BLaER1 treated with 17β-estradiol and CSF1 and Interleukin-3, amounts not matched to agents 10 nM and 100 nM (cell line): ENCODE measurements at regions not wholly inside any gene's neighbourhood (a gene's known extent, or its start where the extent isn't known, plus 50 kb on each side); places are given as distances from the start of the nearest gene placed in this dataset.
"Not testable (repeated sequence)": the region's sequence is repeated elsewhere in the genome, so short reads cannot be mapped to it uniquely, and the experiment has no call there.

ENCODE experiments used
- H3K27ac ChIP-seq, 11 experiments: shearing (Covaris generic); formaldehyde crosslinking; 2 replicates each; pipeline ENCODE4 v1.8.1; 2022
- H3K27me3 ChIP-seq, 11 experiments: shearing (Covaris generic); formaldehyde crosslinking; 2 replicates each; pipeline ENCODE4 v1.8.1; 2022
- H3K36me3 ChIP-seq, 11 experiments: shearing (Covaris generic); formaldehyde crosslinking; 2 replicates each; pipeline ENCODE4 v1.8.1; 2022
- H3K4me1 ChIP-seq, 10 experiments: shearing (Covaris generic); formaldehyde crosslinking; 2 replicates each; pipeline ENCODE4 v1.8.1; 2022
- H3K4me2 ChIP-seq, 11 experiments: shearing (Covaris generic); formaldehyde crosslinking; 2 replicates each; pipeline ENCODE4 v1.8.1; 2022
- H3K4me3 ChIP-seq, 10 experiments: shearing (Covaris generic); formaldehyde crosslinking; 2 replicates each; pipeline ENCODE4 v1.8.1; 2022
- H3K9ac ChIP-seq, 11 experiments: shearing (Covaris generic); formaldehyde crosslinking; 2 replicates each; pipeline ENCODE4 v1.8.1; 2022
- H3K9me3 ChIP-seq, 11 experiments: shearing (Covaris generic); formaldehyde crosslinking; replicated peaks in 1 of 11; 2 replicates each; pipeline ENCODE4 v1.8.1; 2022
- H4K20me1 ChIP-seq, 11 experiments: shearing (Covaris generic); formaldehyde crosslinking; 2 replicates each; pipeline ENCODE4 v1.8.1; 2022
- Cebpa-rat ChIP-seq, 11 experiments: shearing (Covaris generic); IDR thresholded peaks; 2 replicates each; pipeline ENCODE4 v1.8.1; 2022

DNA sequence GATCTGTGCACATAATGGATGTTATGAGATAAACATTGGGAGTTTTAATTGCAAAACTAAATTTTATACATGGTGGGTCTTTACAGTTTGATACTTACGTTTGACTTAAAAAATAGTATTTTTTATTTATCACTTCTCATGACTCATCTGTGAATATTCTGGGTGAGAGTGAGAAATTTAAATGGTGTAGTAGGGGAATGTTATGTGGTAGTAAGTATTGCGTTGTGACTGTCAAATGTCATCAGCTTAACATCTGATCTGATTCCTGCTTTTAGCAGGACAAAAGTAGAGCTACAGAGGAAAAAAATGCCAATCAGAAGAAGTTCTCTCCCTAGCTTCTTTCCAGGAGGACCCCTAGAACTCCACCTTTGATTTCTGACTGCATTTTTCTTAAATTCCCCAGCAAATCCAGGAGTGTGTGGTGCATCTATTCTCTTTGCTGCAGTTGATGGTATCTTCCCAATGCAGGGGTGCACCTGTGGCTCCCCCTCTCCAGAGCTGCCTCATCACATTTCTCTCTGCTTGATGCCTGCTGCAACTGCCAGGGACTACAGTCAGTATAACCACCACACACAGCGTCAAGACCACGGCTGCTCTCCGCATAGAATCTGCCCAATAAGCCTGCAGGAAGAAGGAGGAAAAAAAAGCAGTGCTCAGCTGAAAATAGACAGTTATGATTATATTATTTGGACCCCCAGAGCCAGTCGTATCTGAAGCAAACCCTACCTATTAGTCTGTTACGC, 151.3 kb upstream of the THUMPD2 start:
- no peak overlapping the region for H3K4me3 ChIP-seq
- H3K9me3 ChIP-seq = peaks cover 0 to 15% (median 8%) of the 10 kb centered on the region in 11 experiments; a peak in 7 of 22 replicates
- no peak overlapping the region for H3K4me2 ChIP-seq
- no peaks in the 10 kb centered on the region for H3K27me3 ChIP-seq
- TF ChIP-seq Cebpa-rat (IDR thresholded peaks at IDR 0.05) = no peak
- H3K36me3 ChIP-seq = peaks cover 0 to 4% (median 0%) of the 10 kb centered on the region in 11 experiments; a peak in 1 of 22 replicates
- H3K9ac ChIP-seq = no peak overlapping the region
- H4K20me1 ChIP-seq = no peaks in the 10 kb centered on the region
- no peak overlapping the region for H3K27ac ChIP-seq
- peaks cover 0 to 5% (median 0%) of the 10 kb centered on the region in 10 experiments; a peak in 1 of 20 replicates for H3K4me1 ChIP-seq

DNA sequence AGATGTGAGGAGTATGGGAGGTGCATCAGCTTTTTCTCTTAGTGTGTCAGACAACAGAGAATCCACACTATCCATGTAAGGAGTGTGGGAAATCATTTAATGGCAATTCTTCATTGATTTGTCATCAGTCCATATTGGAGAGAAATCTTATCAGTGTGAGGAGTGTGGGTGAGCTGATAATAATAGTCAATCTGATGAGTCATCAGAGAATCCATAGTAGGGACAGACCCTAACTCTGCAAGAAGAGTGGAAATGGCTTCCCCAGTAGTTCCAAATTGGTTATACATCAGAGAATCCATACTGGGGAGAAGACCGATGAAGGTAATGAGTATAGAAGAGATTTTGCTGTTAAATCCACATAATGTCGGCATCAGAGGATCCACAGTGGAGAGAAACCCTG, 150.5 kb upstream of the THUMPD2 start:
- Histone ChIP-seq H3K27me3 (no peaks in the 10 kb centered on the region), H3K4me1 (peaks cover 0 to 5% (median 0%) of the 10 kb centered on the region in 10 experiments; a peak in 1 of 20 replicates), H3K4me3 (no peak overlapping the region), H4K20me1 (no peaks in the 10 kb centered on the region), H3K9me3 (peaks cover 0 to 15% (median 8%) of the 10 kb centered on the region in 11 experiments; a peak in 7 of 22 replicates), H3K9ac (no peak overlapping the region), H3K27ac (no peak overlapping the region), H3K4me2 (no peak overlapping the region), H3K36me3 (peaks cover 0 to 4% (median 0%) of the 10 kb centered on the region in 11 experiments; a peak in 1 of 22 replicates)
- TF ChIP-seq Cebpa-rat (IDR thresholded peaks at IDR 0.05) = no peak

DNA sequence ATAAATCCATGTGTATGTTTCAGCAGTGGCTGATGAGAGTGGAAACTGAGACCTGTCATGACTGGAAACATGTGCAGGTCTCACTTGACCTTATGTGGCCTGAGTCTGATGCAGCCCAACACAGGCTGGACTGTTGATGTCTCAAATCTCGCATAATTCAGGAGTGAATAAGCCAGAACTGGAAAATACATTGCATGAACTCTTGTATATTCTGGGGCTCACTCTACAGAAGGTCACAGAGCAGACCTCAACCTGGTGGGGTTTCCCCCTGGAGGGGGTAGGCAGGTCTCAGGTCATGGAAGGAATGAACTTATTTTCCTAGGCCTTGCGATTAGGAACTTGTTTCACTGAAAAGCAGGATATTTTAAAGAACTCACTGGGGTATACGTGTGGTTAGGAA, 146.3 kb upstream of the THUMPD2 start:
- Histone ChIP-seq H3K9me3 (peaks cover 0 to 13% (median 7%) of the 10 kb centered on the region in 11 experiments; a peak in 7 of 22 replicates), H3K36me3 (peaks cover 0 to 4% (median 0%) of the 10 kb centered on the region in 11 experiments; a peak in 1 of 22 replicates), H3K27me3 (no peaks in the 10 kb centered on the region), H3K9ac (no peak overlapping the region), H3K27ac (no peak overlapping the region), H3K4me1 (peaks cover 0 to 12% (median 8%) of the 10 kb centered on the region in 10 experiments; a peak in 16 of 20 replicates), H3K4me3 (no peak overlapping the region), H4K20me1 (no peaks in the 10 kb centered on the region), H3K4me2 (no peak overlapping the region)
- TF ChIP-seq Cebpa-rat (IDR thresholded peaks at IDR 0.05) = no peak

DNA sequence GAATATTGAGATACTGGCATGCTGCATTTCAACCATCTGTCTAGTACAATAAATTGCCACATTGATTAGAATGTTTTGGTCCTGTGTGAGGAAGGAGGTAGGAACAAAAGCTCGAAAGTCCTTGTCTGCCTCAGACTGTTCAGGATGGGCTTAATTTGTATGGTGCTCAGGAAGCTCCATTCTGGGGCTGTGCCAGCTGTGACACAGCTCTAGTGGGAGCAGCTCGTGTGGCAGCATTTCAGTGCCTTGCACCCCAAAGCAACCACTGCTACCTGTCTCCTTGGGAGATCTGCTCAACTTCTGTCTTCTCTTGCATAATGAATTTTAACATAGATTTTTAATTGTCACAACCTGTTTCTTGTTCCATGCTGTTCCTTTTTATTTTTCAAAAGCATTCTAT, 144.4 kb upstream of the THUMPD2 start:
- Histone ChIP-seq H3K27me3 (no peaks in the 10 kb centered on the region), H3K36me3 (no peaks in the 10 kb centered on the region), H3K4me2 (no peak overlapping the region), H3K4me3 (no peak overlapping the region), H3K9me3 (peaks cover 0 to 3% (median 0%) of the 10 kb centered on the region in 11 experiments; a peak in 3 of 22 replicates), H4K20me1 (no peaks in the 10 kb centered on the region), H3K4me1 (peaks cover 0 to 24% (median 20%) of the 10 kb centered on the region in 10 experiments; a peak in 16 of 20 replicates), H3K27ac (no peak overlapping the region), H3K9ac (no peak overlapping the region)
- no peak for TF ChIP-seq Cebpa-rat (IDR thresholded peaks at IDR 0.05)

DNA sequence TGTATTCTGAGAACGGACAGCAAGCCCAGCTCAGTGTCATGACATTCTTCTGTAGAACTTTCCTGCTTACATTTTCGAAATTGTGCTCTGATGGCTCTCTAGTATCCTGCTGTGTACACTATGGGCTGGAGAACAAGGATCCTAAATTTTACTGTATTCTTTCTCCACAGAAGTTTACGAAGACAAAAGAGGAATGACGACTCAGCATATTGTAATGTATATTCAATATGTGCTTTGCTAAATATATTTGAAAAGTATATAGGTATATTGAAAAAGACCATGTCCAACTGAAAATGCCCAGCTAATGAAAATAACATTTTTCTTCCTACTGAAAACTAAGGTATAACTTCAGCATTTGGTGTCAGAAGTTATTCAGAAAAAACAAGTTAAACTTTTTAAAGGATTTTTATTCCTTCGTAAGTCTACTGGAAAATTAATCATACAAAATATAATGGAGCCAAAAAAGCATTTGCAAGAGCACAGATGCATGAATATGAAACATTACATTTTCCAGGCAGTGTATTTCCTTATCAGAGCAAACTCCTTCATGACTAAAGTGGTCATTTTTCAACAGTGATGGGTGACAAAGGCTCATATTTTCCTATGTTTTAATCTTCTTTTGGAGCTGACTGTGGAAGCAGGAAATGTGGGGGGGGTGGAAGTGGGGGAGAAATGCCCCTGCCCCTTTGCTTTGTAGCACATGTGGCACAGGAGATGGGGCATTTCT, 143.8 kb upstream of the THUMPD2 start:
- no peak overlapping the region for H3K4me3 ChIP-seq
- no peak overlapping the region for H3K4me2 ChIP-seq
- H3K36me3 ChIP-seq = no peaks in the 10 kb centered on the region
- no peak for TF ChIP-seq Cebpa-rat (IDR thresholded peaks at IDR 0.05)
- no peaks in the 10 kb centered on the region for H4K20me1 ChIP-seq
- no peaks in the 10 kb centered on the region for H3K27me3 ChIP-seq
- H3K9ac ChIP-seq = no peak overlapping the region
- no peaks in the 10 kb centered on the region; a peak in 1 of 22 replicates for H3K9me3 ChIP-seq
- H3K27ac ChIP-seq = no peak overlapping the region
- H3K4me1 ChIP-seq = peaks cover 0 to 27% (median 20%) of the 10 kb centered on the region in 10 experiments; a peak in 16 of 20 replicates

DNA sequence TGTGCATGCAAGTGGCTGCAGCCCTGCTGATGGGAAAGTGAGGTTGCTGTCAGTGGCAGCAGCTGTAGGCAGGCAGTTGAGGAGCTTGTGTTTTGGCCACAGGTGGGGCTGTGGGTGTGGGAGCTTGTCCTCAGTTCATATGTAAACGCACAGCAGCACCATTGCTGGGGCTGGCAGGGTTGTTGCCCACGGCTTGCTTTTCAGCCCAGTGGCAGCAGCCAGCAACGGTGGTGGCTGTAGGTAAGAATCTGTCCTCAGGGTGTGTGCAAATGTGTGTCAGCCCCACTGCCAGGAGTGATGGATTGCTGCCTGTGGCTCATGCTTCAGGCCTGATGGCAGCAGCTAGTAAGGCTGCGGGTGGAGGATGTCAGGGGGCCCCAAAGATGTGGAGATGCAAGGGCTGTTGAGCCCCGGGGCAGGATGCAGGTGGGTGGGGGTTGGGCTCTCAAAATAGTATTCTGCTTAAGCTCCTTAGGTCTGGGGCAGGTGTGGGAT, 141.3 kb upstream of the THUMPD2 start:
- Histone ChIP-seq H3K27ac (peak overlapping the region in 1 of 11 experiments; percentile 15; a peak in 1 of 22 replicates), H3K36me3 (no peaks in the 10 kb centered on the region), H3K4me2 (peak overlapping the region in 10 of 11 experiments; percentile 5 to 78 (median 61); a peak in 18 of 22 replicates), H3K9ac (no peak overlapping the region), H3K9me3 (no peaks in the 10 kb centered on the region; a peak in 1 of 22 replicates), H3K4me3 (no peak overlapping the region), H4K20me1 (no peaks in the 10 kb centered on the region), H3K4me1 (peaks cover 0 to 32% (median 20%) of the 10 kb centered on the region in 10 experiments; a peak in 17 of 20 replicates), H3K27me3 (no peaks in the 10 kb centered on the region)
- no peak for TF ChIP-seq Cebpa-rat (IDR thresholded peaks at IDR 0.05)

DNA sequence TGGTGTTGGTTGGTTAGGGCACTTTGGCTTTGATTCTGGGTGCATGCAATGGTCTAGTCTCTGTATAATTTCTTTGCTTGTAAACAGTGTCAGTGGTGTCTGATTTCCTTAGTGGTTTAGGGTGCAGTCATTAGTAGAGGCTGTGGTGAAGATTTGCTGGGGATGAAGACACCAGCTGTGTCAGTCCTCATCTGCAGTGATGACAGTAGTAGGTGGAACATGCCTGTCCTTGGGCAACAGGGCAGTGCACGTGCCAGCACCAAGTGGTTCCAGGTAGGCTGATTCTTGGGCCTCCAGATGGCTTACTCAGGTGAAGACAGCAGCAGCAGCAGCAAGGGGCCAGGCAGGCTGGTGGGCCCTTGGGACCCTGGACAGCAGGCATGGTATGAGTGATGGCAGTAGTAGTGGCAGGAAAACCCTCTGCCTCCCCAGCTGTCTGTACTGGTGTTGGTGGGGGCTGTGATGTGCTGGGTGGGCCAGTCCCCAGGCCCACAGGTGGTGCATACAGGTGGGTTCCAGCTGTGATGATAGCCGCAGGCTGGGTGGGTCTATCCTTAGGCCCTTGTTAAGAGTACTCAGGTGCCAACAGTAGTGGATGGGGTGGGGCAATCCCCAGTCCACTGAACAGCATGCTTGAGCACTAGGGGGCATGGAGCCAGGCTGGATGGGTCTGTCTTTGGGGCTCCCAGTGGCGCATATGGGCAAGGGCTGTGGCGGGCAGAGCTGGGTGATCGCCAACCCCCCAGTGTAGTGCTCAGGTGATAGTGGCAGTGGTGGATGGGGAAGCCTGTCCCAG, 140.7 kb upstream of the THUMPD2 start:
- Histone ChIP-seq H3K9ac (no peak overlapping the region), H3K27ac (peak overlapping the region in 1 of 11 experiments; percentile 15; a peak in 1 of 22 replicates), H3K9me3 (no peaks in the 10 kb centered on the region; a peak in 1 of 22 replicates), H3K4me1 (peaks cover 0 to 32% (median 20%) of the 10 kb centered on the region in 10 experiments; a peak in 17 of 20 replicates), H3K4me2 (peak overlapping the region in 9 of 11 experiments; percentile 11 to 78 (median 65); a peak in 18 of 22 replicates), H3K4me3 (no peak overlapping the region), H3K27me3 (no peaks in the 10 kb centered on the region), H3K36me3 (no peaks in the 10 kb centered on the region), H4K20me1 (no peaks in the 10 kb centered on the region)
- TF ChIP-seq Cebpa-rat (IDR thresholded peaks at IDR 0.05) = no peak

DNA sequence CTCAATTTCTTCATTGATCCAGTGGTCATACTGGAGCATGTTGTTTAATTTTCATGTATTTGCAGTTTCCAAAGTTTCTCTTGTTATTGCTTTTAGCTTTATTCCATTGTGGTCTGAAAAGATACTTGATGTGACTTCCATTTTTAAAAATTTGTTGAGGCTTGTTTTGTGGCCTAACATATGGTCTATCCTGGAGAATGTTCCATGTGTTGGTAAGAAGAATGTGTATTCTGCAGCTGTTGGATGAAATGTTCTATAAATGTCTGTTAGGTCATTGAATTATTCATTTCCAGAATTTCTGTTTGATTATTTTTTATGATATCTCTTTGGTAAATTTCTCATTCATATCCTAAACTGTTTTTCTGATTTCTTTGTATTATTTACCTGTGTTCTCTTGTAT, 139.8 kb upstream of the THUMPD2 start:
- no peak overlapping the region for H3K9ac ChIP-seq
- H3K27me3 ChIP-seq = no peaks in the 10 kb centered on the region
- TF ChIP-seq Cebpa-rat (IDR thresholded peaks at IDR 0.05) = no peak
- no peaks in the 10 kb centered on the region for H3K36me3 ChIP-seq
- H3K27ac ChIP-seq = no peak overlapping the region
- H4K20me1 ChIP-seq = no peaks in the 10 kb centered on the region
- H3K4me2 ChIP-seq = no peak overlapping the region; a peak in 1 of 22 replicates
- peaks cover 0 to 38% (median 24%) of the 10 kb centered on the region in 10 experiments; a peak in 17 of 20 replicates for H3K4me1 ChIP-seq
- H3K4me3 ChIP-seq = no peak overlapping the region
- no peaks in the 10 kb centered on the region; a peak in 1 of 22 replicates for H3K9me3 ChIP-seq

DNA sequence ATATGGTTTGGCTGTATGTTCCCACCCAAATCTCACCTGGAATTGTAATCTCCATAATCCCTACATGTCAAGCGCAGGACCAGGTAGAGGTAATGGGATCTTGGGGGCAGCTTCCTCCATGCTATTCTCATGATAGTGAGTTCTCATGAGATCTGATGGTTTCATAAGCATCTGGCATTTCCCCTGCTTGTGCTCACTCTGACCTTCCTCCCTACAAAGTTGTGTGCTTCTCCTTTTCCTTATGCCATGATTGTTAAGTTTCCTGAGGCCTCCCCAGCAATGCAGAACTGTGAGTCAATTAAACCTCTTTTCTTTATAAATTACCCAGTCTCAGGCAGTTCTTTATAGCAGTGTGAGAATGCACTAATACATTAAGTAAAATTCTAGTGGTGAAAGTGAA, 138.3 kb upstream of the THUMPD2 start:
- Histone ChIP-seq H3K4me1 (peaks cover 0 to 41% (median 26%) of the 10 kb centered on the region in 10 experiments; a peak in 17 of 20 replicates), H3K4me2 (0 out of 22 replicates have a peak overlapping the region, but pooled peaks of 1 of the 11 experiments have one; percentile 9)
- H3K27ac ChIP-seq, H3K9ac ChIP-seq, H4K20me1 ChIP-seq, H3K27me3 ChIP-seq, H3K4me3 ChIP-seq, H3K9me3 ChIP-seq, H3K36me3 ChIP-seq: not testable (repeated sequence)
